ENCODE measurements at regions not wholly inside any gene's neighbourhood (a gene's known extent, or its start where the extent isn't known, plus 50 kb on each side); places are given as distances from the start of the nearest gene placed in this dataset.

- no peak for TF ChIP-seq EZH2phosphoT487 (conservative IDR thresholded peaks at IDR 0.05; ENCODE audit: low read length)
- no peak for TF ChIP-seq CTCF (IDR thresholded peaks at IDR 0.05; ENCODE audit: insufficient read depth, low read length, poor library complexity, severe bottlenecking)
Observed at GRCh38 chr10:4407783-4408182, 418.2 kb upstream of the AKR1E2 start.
